CD4-positive, alpha-beta T cell treated with Interleukin-1 beta for 1 hour (primary cell): ENCODE measurements at regions not wholly inside any gene's neighbourhood (a gene's known extent, or its start where the extent isn't known, plus 50 kb on each side); places are given as distances from the start of the nearest gene placed in this dataset.
"Not testable (repeated sequence)": the region's sequence is repeated elsewhere in the genome, so short reads cannot be mapped to it uniquely, and the experiment has no call there.

ENCODE experiments used
- DNase-seq, 2 donors: peaks; one replicate each; pipeline ENCODE4 v3.0.0-alpha.2; 2020 to 2022

DNA sequence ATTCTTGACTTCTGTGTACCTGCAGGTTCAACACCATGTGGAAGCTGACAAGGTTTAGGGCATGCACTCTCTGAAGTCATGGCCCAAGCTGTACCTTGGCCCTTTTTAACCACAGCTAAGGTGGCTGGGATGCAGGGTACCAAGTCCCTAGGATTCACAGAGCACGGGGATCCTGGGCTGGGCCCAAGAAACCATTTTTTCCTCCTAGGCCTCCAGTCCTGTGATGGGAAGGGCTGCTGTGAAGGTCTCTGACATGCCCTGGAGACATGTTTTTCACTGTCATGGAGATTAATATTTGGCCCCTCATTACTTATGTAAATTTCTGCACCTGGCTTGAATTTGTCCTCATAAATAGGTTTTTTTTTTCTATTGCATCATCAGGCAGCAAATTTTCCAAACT is 937.5 kb upstream of the ROBO1 start:
- DNase-seq, result no peak

DNA sequence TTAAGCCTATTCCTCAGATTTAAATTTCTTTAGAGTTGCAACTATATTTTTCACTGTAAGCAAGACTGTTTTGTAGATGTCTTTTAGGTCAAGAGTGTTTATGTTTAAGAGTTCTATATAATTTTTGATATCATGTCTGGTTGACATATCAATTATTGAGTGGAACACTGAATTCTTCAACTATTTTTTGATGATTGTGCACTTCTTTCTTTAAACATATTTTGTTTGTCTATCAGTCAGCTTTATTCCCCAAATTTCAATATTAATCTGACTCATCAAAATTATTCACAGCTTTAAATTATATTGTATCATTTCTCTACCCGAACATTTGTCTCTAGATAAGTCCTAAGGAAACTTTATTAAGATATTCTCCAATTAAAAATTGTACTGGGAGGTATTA is 933.6 kb upstream of the ROBO1 start:
- no peak for DNase-seq

DNA sequence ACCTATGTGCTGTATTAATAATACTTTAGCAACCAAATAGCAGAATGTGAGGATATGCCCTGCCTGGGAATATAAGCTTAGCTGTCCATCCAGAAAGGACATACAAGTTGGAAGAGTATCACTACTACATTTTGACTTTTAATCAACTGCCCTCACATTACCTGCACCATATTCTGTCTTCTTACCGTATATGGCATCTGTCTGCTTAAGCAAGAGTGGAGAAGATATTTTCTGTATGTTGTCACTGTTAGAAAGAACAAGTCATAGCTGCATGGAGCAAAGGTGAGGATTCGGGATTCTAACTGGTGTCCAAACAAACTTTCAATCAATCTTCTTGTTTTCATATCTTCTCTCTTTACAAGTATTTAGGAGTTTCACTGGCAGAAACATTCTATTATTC is 929.5 kb upstream of the ROBO1 start:
- no peak for DNase-seq

GRCh38 chr3:80696280-80696679 is 928.5 kb upstream of the ROBO1 start:
- no peak for DNase-seq

DNA sequence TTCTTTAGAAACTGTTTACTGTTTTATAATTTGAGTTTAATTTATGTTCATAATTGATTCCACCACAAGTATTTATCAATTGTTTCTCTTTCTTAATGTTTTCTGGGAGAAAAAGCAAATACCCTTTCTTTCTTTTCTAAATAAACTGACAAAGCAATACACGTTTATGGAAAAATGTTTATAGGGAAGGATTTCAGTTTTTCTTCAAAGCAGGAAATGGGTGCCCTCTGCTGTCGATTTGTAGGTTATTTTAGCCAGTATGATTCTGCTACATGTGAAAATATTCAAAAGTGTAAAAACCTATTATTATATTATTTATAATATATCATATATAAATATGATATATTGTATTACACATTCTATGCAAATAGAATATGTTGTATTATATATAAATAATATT is 921.0 kb upstream of the ROBO1 start:
- no peak for DNase-seq

- DNase-seq, result no peak
Observed at GRCh38 chr3:80682951-80683350, 915.2 kb upstream of the ROBO1 start.

- DNase-seq, result no peak
Observed at GRCh38 chr3:80682235-80682634, 914.4 kb upstream of the ROBO1 start.

GRCh38 chr3:80677796-80678195 is 910.0 kb upstream of the ROBO1 start:
- DNase-seq, result no peak

GRCh38 chr3:80676866-80677265 is 909.1 kb upstream of the ROBO1 start:
- DNase-seq, result no peak

DNA sequence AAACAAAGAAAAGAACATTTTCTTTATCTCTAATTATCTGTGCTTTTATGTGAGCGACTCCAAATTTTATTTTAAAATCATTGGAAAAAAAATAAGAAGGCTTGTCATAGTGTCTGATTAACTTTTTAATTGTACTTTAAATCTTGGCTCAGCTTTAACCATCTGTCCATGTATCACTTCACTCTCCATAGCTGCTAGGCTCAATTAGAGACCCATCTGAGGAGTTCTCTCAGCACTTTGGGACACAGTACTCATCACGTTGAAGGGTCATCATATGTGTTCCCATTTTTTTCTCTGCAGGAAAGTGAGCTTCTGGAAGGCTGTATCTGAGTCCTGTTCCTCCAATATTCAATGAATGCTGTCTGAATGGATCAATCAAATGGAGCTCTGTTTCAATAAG is 908.5 kb upstream of the ROBO1 start:
- DNase-seq, result no peak

DNA sequence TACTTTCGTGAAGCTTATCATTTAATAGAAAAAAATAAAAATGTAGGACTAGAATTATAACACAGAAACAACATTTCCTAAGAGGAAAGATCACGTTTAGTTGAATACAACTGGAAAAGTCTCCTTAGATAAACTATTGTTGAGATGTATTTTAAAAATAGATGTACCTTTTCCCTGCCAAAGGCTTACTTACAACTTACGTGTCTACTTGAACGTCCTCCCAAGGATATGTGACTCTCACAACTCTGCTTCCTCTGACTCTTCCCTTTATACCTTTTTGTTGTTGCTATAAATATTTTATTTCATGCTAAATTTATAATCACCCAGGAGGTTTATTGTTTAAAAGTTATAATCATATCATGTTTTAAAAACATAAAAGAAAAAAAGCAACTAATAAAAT is 908.0 kb upstream of the ROBO1 start:
- no peak for DNase-seq

DNA sequence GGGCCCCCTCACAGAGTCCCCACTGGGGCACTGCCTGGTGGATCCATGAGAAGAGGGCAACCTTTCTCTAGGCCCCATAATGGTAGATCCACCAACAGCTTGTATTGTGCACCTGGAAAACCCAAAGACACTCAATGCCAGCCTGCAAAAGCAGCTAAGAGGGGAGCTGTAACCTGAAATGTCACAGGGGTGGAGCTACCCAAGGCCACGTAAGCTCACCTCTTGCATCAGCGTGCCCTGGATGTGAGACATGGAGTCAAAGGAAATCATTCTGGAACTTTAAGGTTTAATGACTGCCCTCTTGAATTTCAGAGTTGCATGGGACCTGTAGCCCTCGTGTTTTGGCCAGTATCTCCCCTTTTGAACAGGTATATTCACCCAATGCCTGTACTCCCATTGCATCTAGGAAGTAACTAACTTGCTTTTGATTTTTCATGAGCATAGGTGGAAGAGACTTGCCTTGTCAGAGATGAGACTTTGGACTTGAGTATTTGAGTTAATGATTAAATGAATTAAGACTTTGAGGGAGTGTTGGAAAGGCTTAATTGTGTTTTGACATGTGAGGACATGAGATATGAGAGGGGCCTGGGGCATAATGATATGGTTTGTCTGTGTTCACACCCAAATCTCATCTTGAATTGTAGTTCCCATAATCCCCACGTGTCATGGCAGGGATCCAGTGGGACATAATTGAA is 900.9 kb upstream of the ROBO1 start:
- DNase-seq, result no peak

DNA sequence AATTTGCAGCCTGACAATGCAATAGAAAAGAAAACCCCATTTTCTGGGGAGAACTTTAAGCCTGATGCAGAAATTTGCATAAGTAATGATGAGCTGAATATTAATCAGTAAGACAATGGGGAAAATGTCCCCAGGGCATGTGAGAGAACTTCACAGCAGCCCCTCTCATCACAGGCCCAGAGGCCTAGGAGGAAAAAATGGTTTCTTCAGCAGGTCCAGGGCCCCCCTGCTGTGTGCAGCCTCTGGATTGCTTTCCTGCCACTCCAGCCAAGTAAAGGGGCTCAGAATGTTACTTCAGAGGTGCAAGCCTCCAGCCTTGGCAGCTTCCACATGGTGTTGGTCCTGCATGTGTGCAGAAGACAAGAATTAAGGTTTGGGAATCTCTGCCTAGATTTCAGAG is 900.3 kb upstream of the ROBO1 start:
- no peak for DNase-seq

DNA sequence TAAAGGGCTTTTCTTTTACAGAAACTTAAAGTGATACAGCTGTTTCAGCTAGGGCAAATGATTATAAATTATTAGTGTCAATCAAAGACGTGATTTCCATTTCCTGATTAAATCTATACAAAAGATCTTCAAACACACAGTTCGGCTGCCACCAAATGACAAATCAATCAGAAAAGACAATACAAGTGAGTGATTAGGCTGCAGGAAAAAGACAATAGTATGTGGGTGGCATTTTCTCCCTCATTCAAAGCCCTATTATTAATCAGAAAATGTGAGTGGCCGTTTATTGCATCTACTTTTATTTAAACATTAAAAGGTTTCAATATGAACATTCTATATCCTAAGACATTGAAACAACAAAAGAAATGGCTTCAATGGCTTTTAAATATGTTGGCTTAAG is 895.6 kb upstream of the ROBO1 start:
- no peak for DNase-seq

DNA sequence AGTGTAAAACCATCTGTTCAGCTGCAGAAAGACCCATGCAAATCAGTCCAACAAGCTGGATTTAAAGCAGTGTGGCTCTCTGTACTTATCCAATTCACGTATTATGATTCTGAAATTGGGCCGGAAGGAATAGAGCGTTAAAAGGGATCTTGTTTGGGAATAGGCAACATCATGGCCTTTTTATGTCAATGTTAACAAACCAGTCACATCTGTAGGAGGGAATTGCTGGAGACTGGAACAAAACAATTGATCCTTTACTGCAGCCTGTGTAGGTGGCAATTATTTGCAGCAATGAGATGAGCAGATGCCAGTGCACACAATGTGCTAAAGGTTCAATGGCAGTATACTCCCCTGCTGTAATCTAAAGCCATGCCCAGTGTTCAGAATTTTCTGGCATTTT is 887.4 kb upstream of the ROBO1 start:
- no peak for DNase-seq

GRCh38 chr3:80649170-80649569 is 881.4 kb upstream of the ROBO1 start:
- DNase-seq, result no peak

GRCh38 chr3:80643421-80643820 is 875.6 kb upstream of the ROBO1 start:
- no peak for DNase-seq

GRCh38 chr3:80618295-80619256 is 850.8 kb upstream of the ROBO1 start:
- no peak for DNase-seq

DNA sequence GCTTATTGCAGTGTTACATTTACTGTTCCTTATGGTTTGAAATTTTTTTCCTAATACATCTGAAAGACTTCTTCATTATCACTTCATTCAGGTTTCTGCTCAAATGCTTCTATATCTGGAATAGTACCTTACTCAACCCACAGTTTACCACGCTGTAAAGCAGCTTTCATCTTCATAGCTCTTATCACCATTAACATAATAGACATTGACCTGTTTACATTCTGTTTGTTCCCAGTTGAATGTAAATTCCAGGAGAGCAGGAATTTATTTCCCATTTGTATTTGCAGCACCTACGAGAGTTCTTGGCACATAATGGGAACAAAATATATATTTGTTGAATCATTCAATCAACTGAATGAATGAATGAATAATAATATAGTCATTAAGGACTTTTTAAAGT is 844.6 kb upstream of the ROBO1 start:
- no peak for DNase-seq

DNA sequence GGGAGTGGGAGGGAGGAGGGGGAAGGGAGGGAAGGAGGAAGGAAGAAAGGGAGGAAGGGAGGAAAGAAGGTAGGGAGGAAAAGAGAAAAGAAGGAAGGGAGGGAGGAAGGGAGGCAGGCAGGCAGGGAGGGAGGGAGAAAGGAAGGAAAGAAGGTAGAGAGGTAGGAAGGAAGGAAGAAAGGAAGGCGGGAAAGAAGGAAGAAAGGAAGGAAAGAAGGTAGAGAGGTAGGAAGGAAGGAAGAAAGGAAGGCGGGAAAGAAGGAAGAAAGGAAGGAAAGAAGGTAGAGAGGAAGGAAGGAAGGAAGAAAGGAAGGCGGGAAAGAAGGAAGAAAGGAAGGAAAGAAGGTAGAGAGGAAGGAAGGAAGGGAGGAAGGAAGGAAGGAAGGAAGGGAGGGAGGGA is 840.3 kb upstream of the ROBO1 start:
- not testable (repeated sequence) for DNase-seq

- no peak for DNase-seq
Observed at GRCh38 chr3:80606073-80606472, 838.3 kb upstream of the ROBO1 start.

- no peak for DNase-seq
Observed at GRCh38 chr3:80601479-80601878, 833.7 kb upstream of the ROBO1 start.

GRCh38 chr3:80592792-80593191 is 825.0 kb upstream of the ROBO1 start:
- no peak for DNase-seq

- DNase-seq, result no peak
Observed at GRCh38 chr3:80586338-80586737, 818.5 kb upstream of the ROBO1 start.
